ENCODE measurements at regions not wholly inside any gene's neighbourhood (a gene's known extent, or its start where the extent isn't known, plus 50 kb on each side); places are given as distances from the start of the nearest gene placed in this dataset.

DNA sequence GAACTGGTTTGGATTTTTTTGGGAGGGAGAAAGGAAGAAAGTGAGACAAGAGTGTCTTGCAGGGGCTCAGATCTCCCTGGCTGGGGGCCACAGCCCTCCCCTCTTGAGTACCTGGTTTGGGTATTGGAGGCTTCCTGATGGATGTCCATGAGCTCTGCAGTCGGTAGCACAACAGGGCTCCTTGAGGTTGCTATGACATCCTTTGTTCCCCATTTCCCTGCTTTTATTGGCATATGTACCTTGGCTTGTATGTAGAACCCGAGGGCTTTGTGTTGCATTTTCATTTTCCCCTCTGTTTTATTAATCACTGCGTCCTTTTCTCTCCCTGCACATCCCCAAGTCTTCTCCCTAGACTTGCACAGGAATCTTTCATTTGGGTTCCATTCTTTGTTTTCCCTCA, 355.5 kb upstream of the TSHZ2 start:
- DNase-seq (ENCODE audit: low read depth, low spot score): no peak
- Histone ChIP-seq H3K27ac (ENCODE audit: control insufficient read depth, insufficient read depth) (no peak overlapping the region), H3K36me3 (ENCODE audit: control insufficient read depth in 2 of 2, insufficient read depth in 2 of 2, low read length in 1 of 2) (no peaks in the 10 kb centered on the region), H3K4me2 (ENCODE audit: control insufficient read depth, insufficient read depth) (no peak overlapping the region), H3K9me3 (replicated peaks; ENCODE audit: control insufficient read depth, insufficient read depth, low read length) (no peaks in the 10 kb centered on the region), H3K4me1 (ENCODE audit: control insufficient read depth, insufficient read depth, low read length) (no peaks in the 10 kb centered on the region), H3K4me3 (no peak overlapping the region), H3K79me2 (ENCODE audit: control insufficient read depth, insufficient read depth, low read length) (no peaks in the 10 kb centered on the region), H3K9ac (ENCODE audit: control insufficient read depth, insufficient read depth, low read length) (no peak overlapping the region), H3K27me3 (replicated peaks in 1 of 2; ENCODE audit: control insufficient read depth in 2 of 2, insufficient read depth in 2 of 2, low read length in 1 of 2) (no peaks in the 10 kb centered on the region), H4K20me1 (ENCODE audit: control insufficient read depth, insufficient read depth) (no peaks in the 10 kb centered on the region), H2AFZ (ENCODE audit: control insufficient read depth, low read depth, low read length) (no peak overlapping the region)
- TF ChIP-seq EGR1 (IDR thresholded peaks at IDR 0.05; ENCODE audit: borderline replicate concordance in 1 of 2, low read depth in 2 of 2, low read length in 2 of 2): no peak
- TF ChIP-seq STAT3 (IDR thresholded peaks at IDR 0.05; ENCODE audit: low read depth, low read length): no peak
- no peak for TF ChIP-seq RCOR1 (conservative IDR thresholded peaks at IDR 0.05; ENCODE audit: low read depth, low read length)
- TF ChIP-seq, protein P1, sequence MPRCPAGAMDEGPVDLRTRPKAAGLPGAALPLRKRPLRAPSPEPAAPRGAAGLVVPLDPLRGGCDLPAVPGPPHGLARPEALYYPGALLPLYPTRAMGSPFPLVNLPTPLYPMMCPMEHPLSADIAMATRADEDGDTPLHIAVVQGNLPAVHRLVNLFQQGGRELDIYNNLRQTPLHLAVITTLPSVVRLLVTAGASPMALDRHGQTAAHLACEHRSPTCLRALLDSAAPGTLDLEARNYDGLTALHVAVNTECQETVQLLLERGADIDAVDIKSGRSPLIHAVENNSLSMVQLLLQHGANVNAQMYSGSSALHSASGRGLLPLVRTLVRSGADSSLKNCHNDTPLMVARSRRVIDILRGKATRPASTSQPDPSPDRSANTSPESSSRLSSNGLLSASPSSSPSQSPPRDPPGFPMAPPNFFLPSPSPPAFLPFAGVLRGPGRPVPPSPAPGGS (IDR thresholded peaks at IDR 0.05; ENCODE audit: borderline replicate concordance, insufficient read depth, low read depth, low read length, poor library complexity, severe bottlenecking): no peak
- no peak for TF ChIP-seq MYB (IDR thresholded peaks at IDR 0.05; ENCODE audit: borderline replicate concordance, low read depth, low read length)
- no peak for TF ChIP-seq MTA2 (IDR thresholded peaks at IDR 0.05; ENCODE audit: low read depth)
- no peak for TF ChIP-seq CREB1 (IDR thresholded peaks at IDR 0.05; ENCODE audit: low read depth)
- intact Hi-C loops (cut with micrococcal nuclease; ENCODE audit: unreplicated experiment): no loop called here
- no peak for ATAC-seq
- CTCF ChIA-PET: no interaction called here
- BruUV-seq (replicated peaks): no TSS peak
- in situ Hi-C loops (cut with MboI): no loop called here
- SMC1A ChIA-PET (ENCODE audit: uncharacterized antibody, unreplicated experiment): no interaction called here
- POLR2A ChIA-PET: no interaction called here
- RAD21 ChIA-PET (ENCODE audit: unreplicated experiment): no interaction called here
- no peak for FAIRE-seq
- 12% methylated on average over 3 of the region's 3 CpGs for WGBS (ENCODE audit: insufficient coverage, insufficient replicate concordance, low lambda C conversion rate, missing lambda C conversion rate)

Measured in GM12878 (cell line).